ENCODE measurements at regions not wholly inside any gene's neighbourhood (a gene's known extent, or its start where the extent isn't known, plus 50 kb on each side); places are given as distances from the start of the nearest gene placed in this dataset.

- TF ChIP-seq AGO2 (optimal IDR thresholded peaks at IDR 0.05; ENCODE audit: low read depth, low read length) (no peak), HBP1 (CRISPR knock-in tag; IDR thresholded peaks at IDR 0.05; ENCODE audit: low read depth) (no peak)
These were observed 1344.0 kb upstream of the RAG2 start (continued) for GRCh38 chr11:37942081-37942480.

GRCh38 chr11:37929100-37929653 is 1331.1 kb upstream of the RAG2 start:
- no peak for ATAC-seq
- no peak for FAIRE-seq
- Histone ChIP-seq H3K27me3 (ENCODE audit: control insufficient read depth in 1 of 2, insufficient read depth in 2 of 2, low read length in 2 of 2) (no peaks in the 10 kb centered on the region), H4K20me1 (ENCODE audit: insufficient read depth, low read length) (no peaks in the 10 kb centered on the region), H3K27ac (ENCODE audit: extremely low read length, insufficient read depth, low read length) (no peak overlapping the region), H2AFZ (ENCODE audit: low read length) (no peak overlapping the region), H3K79me2 (ENCODE audit: insufficient read depth, low read length) (no peaks in the 10 kb centered on the region), H3K4me1 (ENCODE audit: insufficient read depth, low read length) (no peaks in the 10 kb centered on the region), H3K9me3 (ENCODE audit: low read length) (peaks cover 6% of the 10 kb centered on the region; the same call in 1 of the 2 replicates), H3K36me3 (replicated peaks in 1 of 2; ENCODE audit: control insufficient read depth in 1 of 2, insufficient read depth in 2 of 2, low read length in 2 of 2) (no peaks in the 10 kb centered on the region), H3K4me2 (ENCODE audit: low read depth, low read length) (no peak overlapping the region), H3K4me3 (replicated peaks in 1 of 3; ENCODE audit: insufficient read depth in 1 of 3, low read depth in 2 of 3, low read length in 3 of 3) (no peak overlapping the region), H3K9ac (ENCODE audit: insufficient read depth, low read depth, low read length) (no peak overlapping the region)
- POLR2A ChIA-PET: no interaction called here
- WGBS (ENCODE audit: low lambda C conversion rate): 58% methylated on average over 3 of the region's 3 CpGs
- intact Hi-C loops (cut with micrococcal nuclease; ENCODE audit: unreplicated experiment) (no loop called here), in situ Hi-C loops (cut with HindIII; ENCODE audit: extremely low pct_ligation_motif_present, low pct_unique_long_range_greater_than_20kb) (no loop called here)
- BruUV-seq (replicated peaks): no TSS peak
- CTCF ChIA-PET (ENCODE audit: low intra/inter-chr PET ratio, low total read pairs): no interaction called here
- DNase-seq (ENCODE audit: low spot score): no peak
- TF ChIP-seq ARID2 (CRISPR knock-in tag; IDR thresholded peaks at IDR 0.05; ENCODE audit: borderline replicate concordance) (no peak), ZNF574 (CRISPR knock-in tag; IDR thresholded peaks at IDR 0.05) (no peak), NFYC (CRISPR knock-in tag; IDR thresholded peaks at IDR 0.05) (no peak), ZNF232 (CRISPR knock-in tag; IDR thresholded peaks at IDR 0.05; ENCODE audit: borderline replicate concordance) (no peak), ARID5B (CRISPR knock-in tag; IDR thresholded peaks at IDR 0.05) (no peak), FOXM1 (CRISPR knock-in tag; IDR thresholded peaks at IDR 0.05) (no peak), ELF4 (CRISPR knock-in tag; IDR thresholded peaks at IDR 0.05; ENCODE audit: borderline replicate concordance) (no peak), SALL1 (CRISPR knock-in tag; IDR thresholded peaks at IDR 0.05) (no peak)

Measured in HepG2 (cell line).